Activated naive CD4-positive, alpha-beta T cell treated with anti-CD3 and anti-CD28 coated beads for 36 hours (primary cell): ENCODE measurements at regions not wholly inside any gene's neighbourhood (a gene's known extent, or its start where the extent isn't known, plus 50 kb on each side); places are given as distances from the start of the nearest gene placed in this dataset.

ENCODE experiments used
- CTCF ChIA-PET: fragments of 350-600 bp; sonication (Branson Sonifier 250); formaldehyde crosslinking; loops from one replicate; lab custom pipeline; 2021; ENCODE audit warnings: antibody characterized with exemption; lab: Charles Lee
- DNase-seq: peaks from one replicate; pipeline ENCODE4 v3.0.0-alpha.2; 2020
- H3K27ac Mint-ChIP-seq: one replicate; pipeline ENCODE4 v1.8.0; 2021; ENCODE audit warnings: mild to moderate bottlenecking, mixed read lengths
- H3K27me3 Mint-ChIP-seq: one replicate; pipeline ENCODE4 v1.8.0; 2021; ENCODE audit warnings: low read depth, mixed read lengths
- H3K36me3 Mint-ChIP-seq: one replicate; pipeline ENCODE4 v1.8.0; 2021; ENCODE audit warnings: low read depth, mixed read lengths
- H3K4me1 Mint-ChIP-seq: one replicate; pipeline ENCODE4 v1.8.0; 2021; ENCODE audit warnings: low read depth, mixed read lengths
- H3K4me3 Mint-ChIP-seq: one replicate; pipeline ENCODE4 v1.8.0; 2021; ENCODE audit warnings: mild to moderate bottlenecking, moderate library complexity, mixed read lengths
- H3K9me3 Mint-ChIP-seq: one replicate; pipeline ENCODE4 v1.8.0; 2021; ENCODE audit warnings: mixed read lengths
- intact Hi-C: fragments of 100-400 bp; cut with micrococcal nuclease; formaldehyde crosslinking; loops from one replicate; pipeline ENCODE4 v1.15.1; 2023

GRCh38 chr18:39951142-39951720 is 2003.8 kb upstream of the PIK3C3 start:
- Mint-ChIP-seq H3K27ac (no peak overlapping the region), H3K27me3 (no peaks in the 10 kb centered on the region), H3K9me3 (peaks cover 4% of the 10 kb centered on the region), H3K36me3 (no peaks in the 10 kb centered on the region), H3K4me1 (no peaks in the 10 kb centered on the region), H3K4me3 (no peak overlapping the region)
- CTCF ChIA-PET: no interaction called here
- no peak for DNase-seq
- intact Hi-C loops: no loop called here

GRCh38 chr18:39946623-39947061 is 2008.4 kb upstream of the PIK3C3 start:
- no peaks in the 10 kb centered on the region for H3K36me3 Mint-ChIP-seq
- CTCF ChIA-PET: no interaction called here
- intact Hi-C loops: loop anchor here (10.0 kb wide), 2 partner anchors 58 to 292 kb away; no protein-coding TSS in a partner anchor
- no peaks in the 10 kb centered on the region for H3K4me1 Mint-ChIP-seq
- H3K27ac Mint-ChIP-seq: no peak overlapping the region
- H3K27me3 Mint-ChIP-seq: no peaks in the 10 kb centered on the region
- no peak overlapping the region for H3K4me3 Mint-ChIP-seq
- no peak for DNase-seq
- H3K9me3 Mint-ChIP-seq: peaks cover 10% of the 10 kb centered on the region

- no peaks in the 10 kb centered on the region for H3K36me3 Mint-ChIP-seq
- peaks cover 10% of the 10 kb centered on the region for H3K9me3 Mint-ChIP-seq
- CTCF ChIA-PET: no interaction called here
- H3K4me3 Mint-ChIP-seq: no peak overlapping the region
- no peak for DNase-seq
- H3K27me3 Mint-ChIP-seq: no peaks in the 10 kb centered on the region
- H3K4me1 Mint-ChIP-seq: no peaks in the 10 kb centered on the region
- intact Hi-C loops: loop anchor here (10.0 kb wide), 2 partner anchors 60 to 290 kb away; no protein-coding TSS in a partner anchor
- H3K27ac Mint-ChIP-seq: no peak overlapping the region
Measured at GRCh38 chr18:39945076-39945475, 2010.0 kb upstream of the PIK3C3 start.

GRCh38 chr18:39942702-39943101 is 2012.3 kb upstream of the PIK3C3 start:
- intact Hi-C loops: loop anchor here (10.0 kb wide), 2 partner anchors 62 to 288 kb away; no protein-coding TSS in a partner anchor
- H3K9me3 Mint-ChIP-seq: peaks cover 16% of the 10 kb centered on the region
- CTCF ChIA-PET: no interaction called here

GRCh38 chr18:39938676-39939608 is 2016.1 kb upstream of the PIK3C3 start:
- no peaks in the 10 kb centered on the region for H3K27me3 Mint-ChIP-seq
- H3K9me3 Mint-ChIP-seq: peaks cover 12% of the 10 kb centered on the region
- intact Hi-C loops: no loop called here
- no peaks in the 10 kb centered on the region for H3K4me1 Mint-ChIP-seq
- no peak overlapping the region for H3K27ac Mint-ChIP-seq
- no peak for DNase-seq
- no peaks in the 10 kb centered on the region for H3K36me3 Mint-ChIP-seq
- CTCF ChIA-PET: interaction anchor here (0.6 kb wide), 1 partner anchor 268 kb away, joined by 3 read pairs; no protein-coding TSS in a partner anchor
- no peak overlapping the region for H3K4me3 Mint-ChIP-seq

More at GRCh38 chr18:39942702-39943101, 2012.3 kb upstream of the PIK3C3 start:
- H3K4me1 Mint-ChIP-seq: no peaks in the 10 kb centered on the region
- H3K27me3 Mint-ChIP-seq: no peaks in the 10 kb centered on the region
- H3K36me3 Mint-ChIP-seq: no peaks in the 10 kb centered on the region
- no peak overlapping the region for H3K4me3 Mint-ChIP-seq
- no peak for DNase-seq
- no peak overlapping the region for H3K27ac Mint-ChIP-seq

- no peak overlapping the region for H3K4me3 Mint-ChIP-seq
- no peaks in the 10 kb centered on the region for H3K4me1 Mint-ChIP-seq
- H3K36me3 Mint-ChIP-seq: no peaks in the 10 kb centered on the region
- no peaks in the 10 kb centered on the region for H3K27me3 Mint-ChIP-seq
- H3K27ac Mint-ChIP-seq: no peak overlapping the region
- H3K9me3 Mint-ChIP-seq: peaks cover 6% of the 10 kb centered on the region
- DNase-seq: no peak
- CTCF ChIA-PET: no interaction called here
- intact Hi-C loops: no loop called here
Measured at GRCh38 chr18:39935598-39935997, 2019.4 kb upstream of the PIK3C3 start.

GRCh38 chr18:39918847-39919246 is 2036.2 kb upstream of the PIK3C3 start:
- Mint-ChIP-seq H3K27ac (no peak overlapping the region), H3K9me3 (no peaks in the 10 kb centered on the region), H3K27me3 (no peaks in the 10 kb centered on the region), H3K4me1 (no peaks in the 10 kb centered on the region), H3K36me3 (no peaks in the 10 kb centered on the region), H3K4me3 (no peak overlapping the region)
- CTCF ChIA-PET: no interaction called here
- intact Hi-C loops: no loop called here
- DNase-seq: no peak

GRCh38 chr18:39913672-39914366 is 2041.2 kb upstream of the PIK3C3 start:
- CTCF ChIA-PET: interaction anchor here (0.7 kb wide), 1 partner anchor 877 kb away, joined by 3 read pairs; no protein-coding TSS in a partner anchor
- no peak for DNase-seq
- Mint-ChIP-seq H3K27me3 (no peaks in the 10 kb centered on the region), H3K36me3 (no peaks in the 10 kb centered on the region), H3K4me1 (no peaks in the 10 kb centered on the region), H3K27ac (no peak overlapping the region), H3K9me3 (no peaks in the 10 kb centered on the region), H3K4me3 (no peak overlapping the region)
- intact Hi-C loops: no loop called here

- Mint-ChIP-seq H3K4me1 (no peaks in the 10 kb centered on the region), H3K4me3 (no peak overlapping the region), H3K36me3 (no peaks in the 10 kb centered on the region), H3K9me3 (peaks cover 4% of the 10 kb centered on the region), H3K27ac (no peak overlapping the region), H3K27me3 (no peaks in the 10 kb centered on the region)
- intact Hi-C loops: no loop called here
- CTCF ChIA-PET: no interaction called here
- no peak for DNase-seq
Measured at GRCh38 chr18:39911716-39912115, 2043.3 kb upstream of the PIK3C3 start.

- no peak overlapping the region for H3K27ac Mint-ChIP-seq
- no peaks in the 10 kb centered on the region for H3K36me3 Mint-ChIP-seq
- CTCF ChIA-PET: interaction anchor here (0.6 to 0.7 kb wide), 2 partner anchors 246 to 1700 kb away, joined by 3 to 7 read pairs; no protein-coding TSS in a partner anchor
- H3K9me3 Mint-ChIP-seq: peaks cover 6% of the 10 kb centered on the region
- no peaks in the 10 kb centered on the region for H3K27me3 Mint-ChIP-seq
- H3K4me1 Mint-ChIP-seq: no peaks in the 10 kb centered on the region
- intact Hi-C loops: no loop called here
- no peak for DNase-seq
- H3K4me3 Mint-ChIP-seq: no peak overlapping the region
Measured at GRCh38 chr18:39909706-39910105, 2045.3 kb upstream of the PIK3C3 start.

GRCh38 chr18:39886136-39886535 is 2068.9 kb upstream of the PIK3C3 start:
- DNase-seq: no peak
- CTCF ChIA-PET: no interaction called here
- Mint-ChIP-seq H3K27me3 (no peaks in the 10 kb centered on the region), H3K36me3 (no peaks in the 10 kb centered on the region), H3K4me1 (no peaks in the 10 kb centered on the region), H3K9me3 (peaks cover 2% of the 10 kb centered on the region), H3K27ac (no peak overlapping the region), H3K4me3 (no peak overlapping the region)
- intact Hi-C loops: no loop called here

- intact Hi-C loops: no loop called here
- no peaks in the 10 kb centered on the region for H3K27me3 Mint-ChIP-seq
- H3K27ac Mint-ChIP-seq: no peak overlapping the region
- H3K4me3 Mint-ChIP-seq: no peak overlapping the region
- no peaks in the 10 kb centered on the region for H3K9me3 Mint-ChIP-seq
- no peaks in the 10 kb centered on the region for H3K4me1 Mint-ChIP-seq
- no peak for DNase-seq
- no peaks in the 10 kb centered on the region for H3K36me3 Mint-ChIP-seq
- CTCF ChIA-PET: no interaction called here
Measured at GRCh38 chr18:39872651-39873050, 2082.4 kb upstream of the PIK3C3 start.
